Mucosa of descending colon (tissue), 3 donors: ENCODE measurements at regions not wholly inside any gene's neighbourhood (a gene's known extent, or its start where the extent isn't known, plus 50 kb on each side); places are given as distances from the start of the nearest gene placed in this dataset.

ENCODE experiments used
- ATAC-seq: fragments of 200-7000 bp; cut with Tn5 transposase; one replicate; pipeline ENCODE4 v1.9.1; 2020; ENCODE audit warnings: mild to moderate bottlenecking, moderate library complexity
- DNase-seq, 3 donors: peaks; one replicate each; pipeline ENCODE4 v3.0.0-alpha.2; 2020
- H3K36me3 ChIP-seq: fragments of 200-600 bp; one replicate; pipeline ENCODE4 v1.8.0; 2021; ENCODE audit warnings: low read depth, mild to moderate bottlenecking
- H3K4me1 ChIP-seq: fragments of 200-600 bp; one replicate; pipeline ENCODE4 v1.8.0; 2021; ENCODE audit warnings: low read depth, mild to moderate bottlenecking
- H3K4me3 ChIP-seq: fragments of 200-600 bp; one replicate; pipeline ENCODE4 v1.8.0; 2021; ENCODE audit warnings: mild to moderate bottlenecking
- H3K9me3 ChIP-seq: fragments of 200-600 bp; one replicate; pipeline ENCODE4 v1.8.0; 2021; ENCODE audit warnings: mild to moderate bottlenecking
- CTCF ChIP-seq: fragments of 200-600 bp; IDR thresholded peaks from one replicate; pipeline ENCODE4 v1.8.0; 2022; ENCODE audit warnings: antibody characterized with exemption, mild to moderate bottlenecking
- intact Hi-C, 2 donors: fragments of 100-400 bp; cut with DNase I in 1 of 2; cut with micrococcal nuclease in 1 of 2; formaldehyde crosslinking; loops; one replicate each; pipeline versions ENCODE4 v1.11.0 to v1.11.1; 2022; cut with DNase I, micrococcal nuclease
- donor health status: DM: no; HTN: no; CAD: no; lungs with moderate emphysema.
- donor health status: DM: no; HTN: no; CAD: no.
- donor health status: DM: no; HTN: yes; CAD: no.

- H3K9me3 ChIP-seq = no peaks in the 10 kb centered on the region
- ATAC-seq = no peak
- H3K36me3 ChIP-seq = no peaks in the 10 kb centered on the region
- TF ChIP-seq CTCF = no peak
- intact Hi-C loops = no loop called here
- no peaks in the 10 kb centered on the region for H3K4me1 ChIP-seq
- H3K4me3 ChIP-seq = no peak overlapping the region
- no peak for DNase-seq
Observed at GRCh38 chr12:127984386-127985055, 282.4 kb upstream of the TMEM132C start.

DNA sequence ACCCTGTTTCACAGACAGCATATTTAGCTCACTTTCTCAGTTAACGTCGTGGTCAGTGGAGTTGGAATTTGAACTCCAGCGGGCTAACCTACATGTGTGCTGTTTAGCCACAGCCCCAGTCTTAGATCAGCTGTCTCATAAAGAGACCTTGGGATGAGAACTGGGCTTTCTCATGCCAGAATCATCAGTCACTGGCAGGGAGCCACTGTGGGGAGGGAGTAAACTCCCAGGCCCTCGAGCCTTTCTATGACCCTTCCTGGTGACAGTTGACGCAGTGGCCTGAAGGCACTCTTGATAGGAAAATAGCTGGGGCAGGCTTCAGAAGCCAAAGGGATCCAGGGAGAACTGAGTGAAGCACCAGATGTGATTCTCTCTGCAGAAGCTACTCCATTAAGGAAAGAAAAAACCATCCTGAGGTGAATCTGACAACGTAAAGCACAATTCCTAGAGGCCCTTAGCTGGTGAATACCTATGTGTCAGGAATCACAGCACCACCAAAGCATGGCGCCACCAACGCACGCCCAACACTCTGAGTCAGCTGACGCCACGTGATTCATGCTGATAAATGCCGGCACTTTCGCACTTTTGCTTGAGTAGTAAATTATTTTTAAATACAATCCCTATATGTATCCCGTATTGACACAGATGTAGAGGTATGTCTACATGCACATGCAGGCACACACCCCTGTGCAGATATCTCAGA lies 279.6 kb upstream of the TMEM132C start:
- Histone ChIP-seq H3K36me3 (no peaks in the 10 kb centered on the region), H3K4me3 (no peak overlapping the region), H3K9me3 (no peaks in the 10 kb centered on the region), H3K4me1 (no peaks in the 10 kb centered on the region)
- ATAC-seq = peak; percentile 78
- DNase-seq = peak in 1 of 3 donors; percentile 51
- intact Hi-C loops = no loop called here
- no peak for TF ChIP-seq CTCF

- ATAC-seq (no peak), DNase-seq (no peak)
- Histone ChIP-seq H3K9me3 (no peaks in the 10 kb centered on the region), H3K36me3 (no peaks in the 10 kb centered on the region), H3K4me1 (no peaks in the 10 kb centered on the region), H3K4me3 (no peak overlapping the region)
- intact Hi-C loops = no loop called here
- no peak for TF ChIP-seq CTCF
Observed at GRCh38 chr12:127991485-127991884, 275.5 kb upstream of the TMEM132C start.

DNA sequence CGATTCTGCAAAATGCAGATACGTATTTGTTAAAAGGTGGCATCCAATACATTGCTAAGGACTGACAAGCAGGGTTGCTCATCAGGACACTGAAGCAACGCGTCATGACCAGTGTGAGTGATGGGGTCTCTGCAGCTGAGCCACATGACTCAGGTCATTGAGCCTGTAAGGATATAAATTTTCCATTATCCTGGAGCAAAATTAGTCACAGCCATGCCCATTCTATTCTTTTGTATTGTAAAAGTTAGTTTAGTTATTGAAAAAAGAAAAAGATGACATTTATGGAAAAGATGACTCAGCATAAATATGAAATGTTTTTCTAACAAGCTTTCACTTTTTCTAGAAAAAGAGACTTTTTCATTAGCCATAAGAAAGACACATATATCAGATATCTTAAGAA lies 268.0 kb upstream of the TMEM132C start:
- H3K4me3 ChIP-seq = no peak overlapping the region
- H3K9me3 ChIP-seq = no peaks in the 10 kb centered on the region
- intact Hi-C loops = no loop called here
- ATAC-seq (no peak), DNase-seq (no peak)
- H3K36me3 ChIP-seq = no peaks in the 10 kb centered on the region
- no peaks in the 10 kb centered on the region for H3K4me1 ChIP-seq
- no peak for TF ChIP-seq CTCF

DNA sequence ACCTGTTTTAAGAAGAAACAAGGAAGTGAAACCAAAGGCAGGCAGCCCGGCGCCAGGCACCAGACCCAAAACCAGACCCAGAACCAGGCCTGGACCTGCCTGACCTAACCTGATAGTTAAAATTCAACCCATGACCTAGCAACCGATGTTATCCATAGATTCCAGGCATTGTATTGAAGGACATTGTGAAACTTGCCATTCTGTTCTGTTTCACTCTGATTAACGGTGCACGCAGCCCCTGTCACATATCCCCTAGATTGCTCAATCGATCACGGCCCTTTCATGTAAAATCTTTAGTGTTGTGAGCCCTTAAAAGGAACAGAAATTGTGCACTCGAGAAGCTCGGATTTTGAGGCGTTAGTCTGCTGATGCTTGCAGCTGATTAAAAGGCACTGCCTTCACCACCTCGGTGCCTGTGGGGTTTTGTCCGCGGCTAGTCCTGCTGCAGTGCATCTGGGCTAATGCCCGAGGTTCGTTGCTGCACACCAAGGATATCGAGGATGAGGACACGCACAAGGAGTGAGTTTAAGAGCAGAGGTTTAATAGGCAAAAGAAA lies 262.5 kb upstream of the TMEM132C start:
- ATAC-seq (no peak), DNase-seq (no peak)
- Histone ChIP-seq H3K4me1 (no peaks in the 10 kb centered on the region), H3K4me3 (no peak overlapping the region), H3K36me3 (no peaks in the 10 kb centered on the region), H3K9me3 (no peaks in the 10 kb centered on the region)
- TF ChIP-seq CTCF = no peak
- intact Hi-C loops = no loop called here
